ENCODE measurements at regions not wholly inside any gene's neighbourhood (a gene's known extent, or its start where the extent isn't known, plus 50 kb on each side); places are given as distances from the start of the nearest gene placed in this dataset.

GRCh38 chr3:22315925-22316324 is 564.9 kb upstream of the ZNF385D start:
- Histone ChIP-seq H3K9ac (ENCODE audit: low read length) (no peak overlapping the region), H3K4me1 (ENCODE audit: control insufficient read depth in 1 of 2, insufficient read depth in 2 of 2, low read length in 2 of 2) (no peaks in the 10 kb centered on the region), H3K27ac (ENCODE audit: low read depth, low read length) (no peak overlapping the region), H3K79me2 (ENCODE audit: insufficient read depth, low read length) (no peaks in the 10 kb centered on the region), H2AFZ (ENCODE audit: low read depth, low read length, poor library complexity, severe bottlenecking) (no peak overlapping the region), H3K27me3 (ENCODE audit: insufficient read depth, low read length) (no peaks in the 10 kb centered on the region), H4K20me1 (ENCODE audit: insufficient read depth) (no peaks in the 10 kb centered on the region), H3K4me2 (ENCODE audit: low read length) (no peak overlapping the region), H3K9me2 (ENCODE audit: insufficient read depth) (no peaks in the 10 kb centered on the region), H3K36me3 (ENCODE audit: control insufficient read depth in 1 of 2, insufficient read depth in 2 of 2, low read length in 2 of 2) (no peaks in the 10 kb centered on the region), H3K9me3 (ENCODE audit: control insufficient read depth in 1 of 2, insufficient read depth in 1 of 2, low read depth in 1 of 2, low read length in 2 of 2) (peaks cover 0 to 18% of the 10 kb centered on the region in 2 experiments; a peak in 2 of 4 replicates), H3K4me3 (replicated peaks in 1 of 2; ENCODE audit: low read depth in 1 of 2, low read length in 2 of 2) (no peak overlapping the region)
- ChIA-PET RAD21 (ENCODE audit: low non-redundant PET in 1 of 2, low total read pairs in 2 of 2, uncharacterized antibody in 2 of 2, unreplicated experiment in 2 of 2) (no interaction called here), POLR2A (no interaction called here), CTCF (no interaction called here)
- intact Hi-C loops (cut with micrococcal nuclease) = no loop called here
- ATAC-seq = no peak
- DNase-seq (ENCODE audit: low read depth, low spot score) = no peak
- no TSS peak for BruUV-seq (replicated peaks)
- no peak for TF ChIP-seq SIN3A (IDR thresholded peaks at IDR 0.05; ENCODE audit: low read depth)
- TF ChIP-seq SP1 (IDR thresholded peaks at IDR 0.05; ENCODE audit: low read depth) = no peak
- TF ChIP-seq EZH2 (IDR thresholded peaks at IDR 0.05) = no peak
- no peak for TF ChIP-seq POLR2A (IDR thresholded peaks at IDR 0.05; ENCODE audit: borderline replicate concordance, extremely low read depth, insufficient read depth, insufficient read length)
- no peak for TF ChIP-seq MAX (IDR thresholded peaks at IDR 0.05)
- TF ChIP-seq ATF3 (IDR thresholded peaks at IDR 0.05) = no peak
- no peak for TF ChIP-seq YY1 (IDR thresholded peaks at IDR 0.05; ENCODE audit: extremely low read depth, insufficient replicate concordance, low read depth, low read length)

- ChIA-PET CTCF (no interaction called here), POLR2A (no interaction called here), RAD21 (ENCODE audit: low non-redundant PET in 1 of 2, low total read pairs in 2 of 2, uncharacterized antibody in 2 of 2, unreplicated experiment in 2 of 2) (no interaction called here)
- DNase-seq (ENCODE audit: low read depth, low spot score) (no peak), ATAC-seq (no peak)
- Histone ChIP-seq H3K79me2 (ENCODE audit: insufficient read depth, low read length) (no peaks in the 10 kb centered on the region), H3K9me2 (ENCODE audit: insufficient read depth) (no peaks in the 10 kb centered on the region), H3K36me3 (ENCODE audit: control insufficient read depth in 1 of 2, insufficient read depth in 2 of 2, low read length in 2 of 2) (no peaks in the 10 kb centered on the region), H3K4me1 (ENCODE audit: control insufficient read depth in 1 of 2, insufficient read depth in 2 of 2, low read length in 2 of 2) (no peaks in the 10 kb centered on the region), H3K9me3 (ENCODE audit: control insufficient read depth in 1 of 2, insufficient read depth in 1 of 2, low read depth in 1 of 2, low read length in 2 of 2) (peaks cover 0 to 19% of the 10 kb centered on the region in 2 experiments; a peak in 2 of 4 replicates), H3K27ac (ENCODE audit: low read depth, low read length) (no peak overlapping the region), H3K4me3 (replicated peaks in 1 of 2; ENCODE audit: low read depth in 1 of 2, low read length in 2 of 2) (no peak overlapping the region), H4K20me1 (ENCODE audit: insufficient read depth) (no peaks in the 10 kb centered on the region), H3K4me2 (ENCODE audit: low read length) (no peak overlapping the region), H3K27me3 (ENCODE audit: insufficient read depth, low read length) (no peaks in the 10 kb centered on the region), H2AFZ (ENCODE audit: low read depth, low read length, poor library complexity, severe bottlenecking) (no peak overlapping the region), H3K9ac (ENCODE audit: low read length) (no peak overlapping the region)
- no TSS peak for BruUV-seq (replicated peaks)
- intact Hi-C loops (cut with micrococcal nuclease) = no loop called here
- TF ChIP-seq REST (IDR thresholded peaks at IDR 0.05; ENCODE audit: low read depth) = no peak
- no peak for TF ChIP-seq CTCF (IDR thresholded peaks at IDR 0.05 in 2 of 3, conservative IDR thresholded peaks at IDR 0.05 in 1 of 3; ENCODE audit: borderline replicate concordance in 1 of 3, insufficient read depth in 1 of 3, low read depth in 2 of 3, low read length in 2 of 3)
- no peak for TF ChIP-seq EZH2 (IDR thresholded peaks at IDR 0.05)
- TF ChIP-seq YY1 (IDR thresholded peaks at IDR 0.05; ENCODE audit: extremely low read depth, insufficient replicate concordance, low read depth, low read length) = no peak
Observed at GRCh38 chr3:22318325-22318724, 567.3 kb upstream of the ZNF385D start.
